GM19372 (cell line): ENCODE measurements at regions not wholly inside any gene's neighbourhood (a gene's known extent, or its start where the extent isn't known, plus 50 kb on each side); places are given as distances from the start of the nearest gene placed in this dataset.
"Not testable (repeated sequence)": the region's sequence is repeated elsewhere in the genome, so short reads cannot be mapped to it uniquely, and the experiment has no call there.

Experiments
- ATAC-seq: cut with Tn5 transposase; IDR thresholded peaks from one replicate; pipeline ENCODE4 v1.9.1; 2021; ENCODE audit warnings: mild to moderate bottlenecking, low read depth, moderate library complexity; ENCODE audit not compliant: unreplicated experiment

- ATAC-seq, result no peak
Measured at GRCh38 chr4:163077680-163078079, 89.0 kb downstream of the NAF1 start.

- no peak for ATAC-seq
Measured at GRCh38 chr4:163072222-163072621, 94.5 kb downstream of the NAF1 start.

- no peak for ATAC-seq
Measured at GRCh38 chr4:163071308-163071707, 95.4 kb downstream of the NAF1 start.

GRCh38 chr4:163070023-163070422 is 96.7 kb downstream of the NAF1 start:
- no peak for ATAC-seq

- ATAC-seq, result no peak
Measured at GRCh38 chr4:163063891-163064290, 102.8 kb downstream of the NAF1 start.

GRCh38 chr4:163048447-163048846 is 118.2 kb downstream of the NAF1 start:
- ATAC-seq, result peak; percentile 81

GRCh38 chr4:163042306-163042705 is 124.4 kb downstream of the NAF1 start:
- ATAC-seq, result peak; percentile 61

GRCh38 chr4:163017135-163017534 is 149.6 kb downstream of the NAF1 start:
- ATAC-seq, result no peak

- ATAC-seq, result no peak
Measured at GRCh38 chr4:163012816-163013215, 153.9 kb downstream of the NAF1 start.

GRCh38 chr4:163003979-163004378 is 162.7 kb downstream of the NAF1 start:
- ATAC-seq, result no peak

GRCh38 chr4:162988530-162988929 is 178.2 kb downstream of the NAF1 start:
- no peak for ATAC-seq

- ATAC-seq, result no peak
Measured at GRCh38 chr4:162985131-162985530, 181.6 kb downstream of the NAF1 start.

- ATAC-seq, result no peak
Measured at GRCh38 chr4:162984621-162985020, 182.1 kb downstream of the NAF1 start.

GRCh38 chr4:162981823-162982222 is 184.9 kb downstream of the NAF1 start:
- no peak for ATAC-seq

GRCh38 chr4:162978398-162978797 is 188.3 kb downstream of the NAF1 start:
- ATAC-seq, result no peak

- no peak for ATAC-seq
Measured at GRCh38 chr4:162977788-162978187, 188.9 kb downstream of the NAF1 start.

- no peak for ATAC-seq
Measured at GRCh38 chr4:162972661-162973330, 193.9 kb downstream of the NAF1 start.

- ATAC-seq, result no peak
Measured at GRCh38 chr4:162969194-162969593, 197.5 kb downstream of the NAF1 start.

GRCh38 chr4:162965978-162966377 is 200.7 kb downstream of the NAF1 start:
- ATAC-seq, result not testable (repeated sequence)

- ATAC-seq, result peak; percentile 78
Measured at GRCh38 chr4:162959046-162959445, 207.6 kb downstream of the NAF1 start.

GRCh38 chr4:162957521-162958143 is 209.1 kb downstream of the NAF1 start:
- ATAC-seq, result no peak

GRCh38 chr4:162954976-162955375 is 211.7 kb downstream of the NAF1 start:
- no peak for ATAC-seq
